HG03280 (cell line): ENCODE measurements at regions not wholly inside any gene's neighbourhood (a gene's known extent, or its start where the extent isn't known, plus 50 kb on each side); places are given as distances from the start of the nearest gene placed in this dataset.

Source experiments
- ATAC-seq: cut with Tn5 transposase; IDR thresholded peaks from one replicate; pipeline ENCODE4 v1.9.1; 2021; ENCODE audit warnings: mild to moderate bottlenecking, moderate library complexity; ENCODE audit not compliant: unreplicated experiment

DNA sequence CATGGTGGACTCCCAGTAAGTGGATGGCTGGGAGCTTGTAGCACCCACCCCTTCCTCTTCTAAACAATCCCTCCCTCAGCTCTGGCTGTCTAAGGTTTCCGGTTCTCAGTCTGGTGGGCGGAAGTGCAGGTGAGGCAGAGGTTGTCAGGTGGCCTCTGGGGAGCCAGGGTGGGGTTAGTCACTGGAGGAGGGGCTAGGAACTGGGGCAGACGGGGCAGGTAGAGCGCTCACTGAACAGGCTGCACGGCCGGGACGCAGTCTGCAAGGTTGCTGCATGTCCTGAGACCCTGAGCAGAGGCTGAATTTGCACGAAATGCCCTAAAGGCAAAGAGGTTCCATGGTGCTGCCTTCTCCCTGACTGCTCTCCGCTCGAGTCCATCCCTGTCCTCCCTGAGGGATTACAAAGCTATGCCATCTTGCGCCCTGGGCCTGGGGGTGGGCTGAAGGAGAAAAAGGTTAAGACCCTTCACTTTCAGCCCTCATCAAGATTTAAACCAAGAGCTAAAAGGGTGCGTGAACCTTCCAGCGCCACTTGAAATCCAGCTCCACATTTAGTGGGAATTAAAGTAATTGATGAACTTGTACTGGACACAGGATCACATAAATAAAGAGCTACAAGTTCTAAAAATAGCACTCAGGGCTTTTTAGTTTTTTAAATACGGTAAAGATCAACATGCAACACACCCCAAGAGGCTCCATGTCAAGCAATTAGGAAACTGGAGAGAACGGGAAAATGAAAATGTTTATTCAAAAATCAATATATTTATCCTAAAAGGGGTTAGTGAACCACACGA, 62.3 kb upstream of the CTBP2 start:
- ATAC-seq: no peak

DNA sequence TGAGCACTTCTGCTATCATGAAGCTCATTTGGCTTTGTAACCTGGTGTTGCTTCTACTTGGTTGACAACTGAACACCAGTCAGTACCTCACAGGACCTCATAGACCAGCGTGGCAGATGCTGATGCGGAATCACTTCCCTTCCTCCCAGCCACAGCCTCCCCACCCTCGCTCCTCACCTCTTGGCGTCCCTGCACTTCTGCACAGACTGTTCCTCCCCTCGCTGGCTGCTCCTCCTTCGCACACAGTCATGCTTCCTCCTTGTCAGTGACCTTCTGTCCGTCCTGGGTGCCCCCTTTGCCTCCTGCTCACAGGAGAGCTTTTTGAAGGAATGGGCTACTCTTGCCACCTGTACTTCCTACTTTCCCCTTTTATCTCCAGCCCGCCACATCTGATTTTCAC, 61.4 kb upstream of the CTBP2 start:
- ATAC-seq: no peak

DNA sequence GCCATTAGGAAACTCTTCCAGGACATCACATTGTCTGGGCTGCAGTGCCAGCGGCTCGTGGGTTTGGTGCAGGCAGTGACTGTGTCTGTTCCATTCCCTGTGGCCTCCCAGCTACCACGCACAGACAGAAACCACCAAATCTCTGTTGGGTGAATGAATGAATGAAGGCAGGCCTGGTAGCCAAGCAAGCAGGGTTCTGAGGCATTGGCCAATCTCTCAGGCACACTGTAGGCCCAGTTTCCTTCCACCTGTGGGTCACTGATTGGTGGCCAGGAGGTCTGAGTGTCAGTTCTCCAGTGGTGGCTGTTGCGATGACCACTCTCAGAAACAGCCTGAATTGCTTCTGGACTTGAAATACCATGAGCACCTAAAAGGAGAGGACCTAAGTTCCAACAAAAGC, 59.4 kb upstream of the CTBP2 start:
- no peak for ATAC-seq

DNA sequence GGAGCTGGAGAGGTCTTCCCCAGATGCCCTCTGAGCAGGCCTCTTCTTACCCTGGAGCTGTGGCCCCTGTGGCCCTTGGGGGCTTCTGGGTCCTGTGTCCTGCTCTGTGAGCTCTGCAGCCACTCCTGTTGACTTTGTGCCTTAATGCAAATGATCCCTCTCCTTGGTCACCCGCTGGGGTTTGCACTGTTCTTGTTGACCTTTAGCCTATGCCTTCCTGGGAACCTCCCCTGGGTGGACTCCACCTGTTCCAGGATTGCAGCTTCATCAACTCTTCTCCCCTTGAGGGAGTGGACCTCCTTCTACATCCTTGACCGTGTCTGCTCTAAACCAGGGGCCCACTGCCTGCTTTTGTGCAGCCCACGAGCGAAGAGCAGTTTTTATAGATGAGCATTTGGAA, 58.6 kb upstream of the CTBP2 start:
- ATAC-seq: no peak

DNA sequence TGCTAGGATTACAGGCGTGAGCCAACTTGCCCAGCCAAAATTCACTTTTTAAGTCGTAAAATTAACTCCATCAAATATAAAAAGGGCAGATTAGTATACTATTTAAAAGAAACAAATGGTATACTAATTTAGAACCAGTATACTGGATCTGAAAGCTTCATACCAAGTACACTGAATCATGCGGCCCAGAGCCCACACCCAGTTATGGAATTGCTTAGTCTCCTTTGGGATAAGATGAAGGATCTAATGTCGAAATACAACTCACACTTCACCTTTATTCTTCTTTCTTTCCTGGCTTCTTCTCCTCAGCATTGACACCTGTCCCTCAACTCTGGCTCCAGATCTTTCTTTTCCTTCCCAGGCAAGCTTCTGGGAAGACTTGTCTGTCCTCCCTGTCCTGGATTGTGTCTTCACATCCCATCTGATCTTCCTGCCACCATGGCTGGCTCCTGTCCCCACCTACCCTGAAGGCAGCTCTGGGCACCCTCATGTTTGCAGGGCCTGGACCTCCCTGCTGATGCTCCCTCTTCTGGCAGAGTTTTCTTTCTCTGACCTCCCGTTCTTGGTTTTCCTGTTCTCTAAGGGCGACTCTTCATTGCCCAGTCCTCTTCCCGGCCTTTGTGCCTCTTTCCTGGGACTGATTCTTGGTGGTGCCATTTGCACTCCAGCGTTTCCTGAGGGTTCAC, 57.8 kb upstream of the CTBP2 start:
- ATAC-seq: no peak

DNA sequence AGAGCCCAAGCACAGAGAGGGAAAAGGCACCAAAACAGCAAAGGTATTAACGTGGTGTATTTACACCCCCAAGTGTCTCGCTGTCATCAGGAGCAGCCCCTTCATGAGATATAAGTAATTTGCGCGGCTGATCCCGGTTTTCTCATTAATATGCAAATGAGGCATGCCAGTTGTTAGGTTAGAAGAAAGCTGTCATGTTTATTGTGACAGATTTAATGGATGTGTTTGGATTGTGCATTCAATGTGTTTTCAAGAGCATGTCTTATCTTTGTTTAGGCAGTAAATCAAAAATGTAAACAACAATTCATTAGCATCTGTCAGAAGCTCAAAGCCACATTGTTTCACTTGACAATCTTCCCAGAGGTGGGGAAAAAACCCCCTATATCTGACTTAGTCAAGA, 56.5 kb upstream of the CTBP2 start:
- ATAC-seq: no peak

DNA sequence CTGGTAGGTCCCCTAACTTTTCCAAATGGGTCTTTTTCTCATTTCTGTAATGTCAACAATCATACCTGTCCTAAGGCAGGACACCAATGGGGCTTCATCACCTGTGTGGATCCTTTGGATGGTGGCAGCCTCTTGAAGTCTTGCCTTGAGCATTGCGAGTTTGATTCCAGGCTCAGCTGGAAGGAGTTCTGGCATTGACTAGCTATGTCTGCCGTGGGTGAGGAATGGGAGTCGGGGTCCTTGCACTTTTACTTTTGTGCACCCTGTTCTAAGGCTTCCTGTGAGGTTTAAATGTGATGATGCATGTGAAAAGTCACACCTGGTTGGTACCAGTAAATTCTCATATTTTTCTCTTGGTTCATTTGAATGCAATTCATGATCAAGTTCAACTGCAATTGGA, 55.9 kb upstream of the CTBP2 start:
- no peak for ATAC-seq

DNA sequence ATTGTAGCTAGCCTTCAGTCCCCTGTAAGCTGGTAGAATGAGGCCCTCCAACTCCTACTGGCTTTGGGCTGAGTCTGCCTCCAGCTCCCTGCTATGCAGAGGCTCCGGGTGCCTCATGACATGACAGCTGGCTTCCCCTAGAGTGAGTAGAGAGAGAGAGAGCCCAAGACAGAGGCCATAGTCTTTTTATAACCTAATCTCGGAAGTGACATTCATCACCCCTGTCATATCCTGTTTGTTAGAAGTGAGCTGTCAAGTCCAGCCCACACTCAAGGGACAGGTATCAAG, 53.9 kb upstream of the CTBP2 start:
- no peak for ATAC-seq

DNA sequence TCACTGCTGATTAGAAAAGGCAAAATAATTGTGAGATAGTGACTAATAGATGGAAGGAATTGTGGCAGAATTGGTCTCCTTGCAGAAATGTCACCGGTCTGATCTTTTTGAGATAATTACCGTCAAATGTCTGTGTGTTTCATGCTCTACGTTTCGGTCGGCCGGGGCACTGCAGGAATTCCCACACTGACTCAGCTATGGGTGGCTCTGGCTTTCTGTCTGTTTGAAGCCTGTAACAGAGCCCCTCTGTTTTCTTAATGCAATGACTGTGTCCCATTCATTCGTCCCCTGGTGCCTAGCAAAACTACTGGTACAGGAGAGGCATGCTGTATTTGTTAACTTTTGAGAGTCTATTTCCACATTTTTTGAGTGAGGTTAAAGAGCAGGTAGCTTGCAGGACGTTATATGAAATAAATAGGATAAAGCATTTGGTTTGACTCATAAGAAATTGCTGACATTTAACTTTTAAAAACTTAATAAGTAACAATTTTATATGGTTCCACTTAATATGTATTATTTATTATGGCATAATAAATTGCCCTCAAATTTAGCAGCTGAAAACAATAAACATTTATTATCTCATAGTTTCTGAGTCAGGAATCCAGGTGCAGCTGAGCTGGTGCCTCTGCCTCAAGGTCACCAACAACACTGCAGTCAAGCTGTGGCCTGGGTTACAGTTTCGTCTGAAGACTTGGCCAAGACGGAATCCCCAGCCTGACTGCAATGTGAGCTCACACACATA, 53.3 kb upstream of the CTBP2 start:
- no peak for ATAC-seq

DNA sequence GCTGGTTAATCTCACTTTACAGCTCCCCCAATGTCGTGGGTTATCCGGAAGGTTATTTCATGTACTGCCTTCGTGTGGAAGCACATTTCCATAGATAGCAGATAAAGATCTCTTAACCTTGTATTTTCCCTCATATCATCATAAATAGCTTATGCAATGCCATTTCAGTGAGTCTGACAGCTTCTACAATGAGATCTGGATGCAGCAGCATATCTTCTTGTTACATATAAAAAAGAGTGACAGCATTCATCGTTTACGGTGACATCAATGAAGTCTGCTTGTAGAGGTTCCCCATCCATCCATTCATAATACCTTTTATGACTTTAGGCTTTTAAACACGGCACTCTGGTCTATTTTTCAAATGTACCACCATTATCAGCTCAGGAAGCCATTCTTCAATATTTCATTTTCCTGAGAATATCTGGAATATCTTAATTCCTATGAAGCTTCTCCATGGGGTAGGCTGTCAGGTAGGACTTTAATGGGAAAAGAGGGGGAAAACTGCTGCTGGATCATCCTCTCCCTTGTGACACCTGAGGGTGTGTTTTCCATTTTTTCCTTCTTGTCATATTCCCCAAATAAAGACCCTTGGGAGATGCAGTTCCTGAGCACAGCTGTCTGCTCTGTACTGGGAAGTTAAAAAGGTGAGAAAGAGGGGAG, 51.9 kb upstream of the CTBP2 start:
- no peak for ATAC-seq
